NCI-H748 (cell line): ENCODE measurements at regions not wholly inside any gene's neighbourhood (a gene's known extent, or its start where the extent isn't known, plus 50 kb on each side); places are given as distances from the start of the nearest gene placed in this dataset.
"Not testable (repeated sequence)": the region's sequence is repeated elsewhere in the genome, so short reads cannot be mapped to it uniquely, and the experiment has no call there.

ENCODE experiments used
- DNase-seq: peaks from one replicate; lab custom pipeline; 2025; ENCODE audit not compliant: unreplicated experiment; lab: John Stamatoyannopoulos, UW

GRCh38 chr16:17944345-17944744, 392.2 kb downstream of the NPIPA8 start:
- no peak for DNase-seq

GRCh38 chr16:17942067-17942466, 394.5 kb downstream of the NPIPA8 start:
- no peak for DNase-seq

DNA sequence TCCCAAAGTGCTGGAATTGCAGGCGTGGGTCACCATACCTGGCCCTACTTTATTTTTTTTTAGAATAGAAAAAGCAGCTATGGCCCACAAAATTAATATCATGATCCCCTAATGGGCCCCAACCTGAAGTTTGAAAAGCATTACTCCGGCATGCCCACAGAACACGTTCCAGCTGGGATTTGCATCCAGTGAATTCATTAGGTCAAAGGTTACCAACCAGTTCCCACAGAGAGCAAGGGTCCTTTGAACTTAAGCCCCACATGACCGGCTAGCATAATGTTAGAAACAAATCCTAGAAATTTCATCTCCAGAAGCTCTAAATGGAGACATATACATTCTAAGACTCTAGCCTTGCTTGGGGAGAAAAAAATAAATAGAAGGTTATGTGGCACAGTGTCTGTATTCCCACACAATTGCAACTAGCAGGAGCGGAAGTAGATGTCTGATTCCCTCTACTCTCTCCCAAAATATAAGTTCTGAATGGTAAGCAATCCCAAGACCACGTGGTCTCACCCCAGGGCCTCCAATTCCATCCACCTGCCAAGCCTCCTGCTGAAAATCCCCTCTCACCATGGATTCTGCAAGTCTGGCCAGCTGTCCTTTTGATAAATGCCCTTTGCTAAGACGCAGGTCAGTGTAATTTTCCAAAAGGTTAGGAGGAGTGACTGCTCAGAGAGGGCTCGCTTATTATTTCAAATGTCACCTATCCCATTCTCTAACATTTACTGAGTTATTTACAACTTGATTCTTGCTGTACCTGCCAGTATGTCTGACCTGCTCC, 395.8 kb downstream of the NPIPA8 start:
- peak; percentile 11 for DNase-seq

DNA sequence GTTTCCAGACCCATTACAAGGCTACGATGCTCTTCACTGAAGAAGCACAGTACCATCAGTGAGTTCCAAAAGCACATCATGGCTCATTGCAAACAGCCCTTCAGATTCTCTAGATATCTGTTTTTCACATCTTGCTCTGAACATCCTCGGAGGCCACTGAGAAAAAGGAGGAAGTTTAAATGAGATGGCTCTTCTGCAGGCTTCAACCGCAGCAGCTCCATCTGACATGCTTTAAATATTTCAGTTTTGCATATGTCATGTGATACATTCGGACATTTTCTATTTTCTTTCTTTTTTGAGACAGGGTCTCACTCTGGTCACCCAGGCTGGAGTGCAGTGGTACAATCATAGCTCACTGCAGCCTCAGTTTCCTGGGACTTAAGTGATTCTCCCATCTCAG, 396.8 kb downstream of the NPIPA8 start:
- DNase-seq = no peak

- DNase-seq = no peak
Observed at GRCh38 chr16:17939122-17939536, 397.4 kb downstream of the NPIPA8 start.

DNA sequence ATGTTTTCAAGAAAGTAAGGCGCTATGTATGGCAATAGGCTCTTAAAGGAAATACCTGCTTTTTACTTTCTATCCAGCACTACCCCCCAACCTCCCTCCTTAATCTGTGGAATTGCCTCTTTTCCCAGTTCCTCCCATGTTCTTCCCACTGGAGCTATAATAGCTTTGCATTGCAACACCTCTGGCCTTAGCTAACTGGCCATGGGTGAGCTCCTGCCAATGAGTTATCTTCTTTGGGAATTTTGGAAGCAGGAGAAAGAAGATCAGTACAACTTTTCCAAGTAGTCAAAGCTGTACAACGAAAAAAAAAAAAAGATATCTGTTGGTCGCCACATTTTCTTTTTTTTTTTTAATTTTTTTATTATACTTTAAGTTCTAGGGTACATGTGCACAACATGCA, 398.0 kb downstream of the NPIPA8 start:
- DNase-seq = no peak

GRCh38 chr16:17936766-17937402, 399.7 kb downstream of the NPIPA8 start:
- no peak for DNase-seq

GRCh38 chr16:17930280-17930679, 406.3 kb downstream of the NPIPA8 start:
- no peak for DNase-seq

GRCh38 chr16:17926866-17927399, 409.6 kb downstream of the NPIPA8 start:
- peak; percentile 11 for DNase-seq

DNA sequence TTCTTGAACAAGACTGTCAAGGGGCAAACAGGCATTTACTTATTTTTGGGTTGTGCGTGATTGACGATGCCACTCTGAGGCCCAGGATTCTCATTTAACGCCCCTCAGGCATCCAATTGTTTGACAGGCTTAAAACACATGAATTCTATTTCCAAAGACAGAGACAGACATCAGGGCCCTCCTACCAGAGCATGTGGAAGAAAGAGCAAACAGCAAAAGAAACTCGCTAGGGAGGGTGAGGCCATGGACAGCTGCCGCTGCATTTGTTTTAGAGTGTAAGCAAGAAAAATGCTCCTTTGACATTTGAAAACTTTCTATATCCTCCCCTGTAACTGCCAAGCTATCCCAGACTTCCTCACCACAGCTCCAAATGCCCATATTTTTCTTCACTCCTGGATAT, 410.1 kb downstream of the NPIPA8 start:
- DNase-seq = no peak

DNA sequence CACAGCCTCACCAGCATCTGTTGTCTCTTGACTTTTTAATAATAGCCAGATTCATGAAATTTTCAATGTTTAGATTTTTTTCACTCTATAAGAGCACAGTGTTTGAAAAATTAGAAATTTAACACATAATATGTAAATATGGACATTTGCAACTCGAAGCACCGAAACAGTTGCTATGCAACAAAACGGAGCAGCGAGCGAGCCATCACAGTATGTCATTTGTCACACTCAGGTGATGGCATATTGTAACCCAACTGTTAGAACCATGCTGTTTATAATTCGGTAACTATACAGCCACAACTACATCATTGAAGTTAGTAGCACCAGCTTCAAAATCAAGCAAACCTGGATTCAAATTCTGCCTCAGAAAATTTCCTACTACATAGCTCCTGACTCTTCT, 410.8 kb downstream of the NPIPA8 start:
- DNase-seq = no peak

DNA sequence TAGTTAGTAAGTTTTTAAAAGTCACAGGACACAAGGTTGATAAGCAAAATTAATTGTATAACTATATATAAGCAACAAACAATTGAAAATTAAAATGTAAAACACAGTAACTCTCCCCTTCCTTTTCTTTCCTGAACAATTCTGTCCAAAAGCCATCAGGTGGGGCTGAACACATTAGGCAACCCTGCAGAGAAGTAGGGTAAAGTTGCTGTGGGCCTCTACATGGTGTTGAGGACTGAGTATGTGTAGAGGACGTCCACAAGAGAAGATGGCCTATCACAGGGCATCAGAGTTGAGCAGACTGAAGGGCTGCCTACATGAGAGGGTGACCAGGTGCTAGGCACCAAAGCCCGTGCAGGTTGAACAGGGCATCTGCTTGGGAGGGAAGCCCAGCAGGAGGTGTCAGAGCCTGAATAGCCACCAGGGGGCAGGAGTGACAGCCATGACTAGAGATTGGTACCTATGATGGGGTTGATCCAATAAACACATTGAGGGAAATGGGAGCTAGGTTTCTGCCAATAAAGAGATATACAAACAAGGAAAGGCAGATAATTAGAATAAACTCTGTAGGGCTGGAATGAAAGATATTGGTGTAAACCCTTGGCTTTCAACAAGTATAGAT, 415.1 kb downstream of the NPIPA8 start:
- DNase-seq = peak; percentile 4

GRCh38 chr16:17917316-17918019, 419.1 kb downstream of the NPIPA8 start:
- no peak for DNase-seq

GRCh38 chr16:17915791-17916190, 420.7 kb downstream of the NPIPA8 start:
- no peak for DNase-seq

DNA sequence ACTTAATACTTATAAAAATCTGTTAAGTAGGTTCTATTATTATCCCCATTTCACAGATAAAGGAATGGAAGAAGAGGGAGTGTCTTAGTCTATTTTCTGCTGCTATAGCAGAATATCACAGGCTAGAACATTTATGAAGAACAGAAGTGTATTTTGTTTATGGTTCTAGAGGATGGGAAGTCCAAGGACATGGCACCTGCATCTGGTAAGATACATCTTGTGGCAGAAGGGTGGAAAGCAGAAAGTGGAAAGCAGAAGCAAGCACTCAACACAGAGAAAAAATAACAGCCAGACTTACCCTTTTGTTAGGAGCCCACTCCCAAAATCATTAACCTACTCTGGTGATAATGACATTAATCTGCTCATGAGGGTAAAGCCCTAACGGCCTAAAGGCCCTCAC, 422.4 kb downstream of the NPIPA8 start:
- no peak for DNase-seq

DNA sequence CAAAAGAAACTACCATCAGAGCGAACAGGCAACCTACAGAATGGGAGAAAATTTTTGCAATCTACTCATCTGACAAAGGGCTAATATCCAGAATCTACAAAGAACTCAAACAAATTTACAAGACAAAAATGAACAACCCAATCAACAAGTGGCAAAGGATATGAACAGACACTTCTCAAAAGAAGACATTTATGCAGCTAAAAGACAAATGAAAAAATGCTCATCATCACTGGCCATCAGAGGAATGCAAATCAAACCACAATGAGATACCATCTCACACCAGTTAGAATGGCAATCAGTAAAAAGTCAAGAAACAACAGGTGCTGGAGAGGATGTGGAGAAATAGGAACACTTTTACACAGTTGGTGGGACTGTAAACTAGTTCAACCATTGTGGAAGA, 425.0 kb downstream of the NPIPA8 start:
- DNase-seq = not testable (repeated sequence)

DNA sequence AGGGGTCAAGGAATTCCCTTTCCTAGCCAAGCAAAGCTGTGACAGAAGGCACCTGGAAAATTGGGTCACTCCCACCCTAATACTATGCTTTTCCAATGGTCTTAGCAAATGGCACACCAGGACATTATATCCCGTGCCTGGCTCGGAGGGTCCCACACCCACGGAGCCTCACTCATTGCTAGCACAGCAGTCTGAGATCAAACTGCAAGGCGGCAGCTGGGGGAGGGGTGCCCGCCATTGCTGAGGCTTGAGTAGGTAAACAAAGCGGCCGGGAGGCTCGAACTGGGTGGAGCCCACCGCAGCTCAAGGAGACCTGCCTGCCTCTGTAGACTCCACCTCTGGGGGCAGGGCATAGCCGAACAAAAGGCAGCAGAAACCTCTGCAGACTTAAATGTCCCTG, 429.9 kb downstream of the NPIPA8 start:
- not testable (repeated sequence) for DNase-seq

- DNase-seq = no peak
Observed at GRCh38 chr16:17901309-17901708, 430.5 kb upstream of the XYLT1 start.

GRCh38 chr16:17899141-17899540, 428.4 kb upstream of the XYLT1 start:
- DNase-seq = no peak

DNA sequence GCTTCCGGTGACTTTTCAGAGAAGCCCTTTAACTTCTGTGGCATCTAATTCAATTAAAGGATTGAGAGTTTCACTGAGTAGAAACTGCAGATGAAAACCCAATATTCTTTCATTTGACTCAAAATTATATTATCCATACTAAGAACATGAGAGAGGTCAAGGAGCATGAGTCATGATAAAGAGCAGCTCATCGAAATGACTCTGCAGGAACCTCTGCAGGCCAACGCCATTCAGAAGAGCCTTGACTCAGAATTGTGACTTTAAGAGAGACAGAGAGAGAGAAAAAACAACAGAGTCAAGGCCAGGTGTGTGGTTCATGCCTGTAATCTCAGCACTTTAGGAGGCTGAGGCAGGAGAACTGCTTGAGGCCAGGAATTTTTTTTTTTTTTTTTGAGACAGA, 417.2 kb upstream of the XYLT1 start:
- no peak for DNase-seq

GRCh38 chr16:17885659-17886207, 415.0 kb upstream of the XYLT1 start:
- DNase-seq = no peak
